Panc1 (cell line): ENCODE measurements at regions not wholly inside any gene's neighbourhood (a gene's known extent, or its start where the extent isn't known, plus 50 kb on each side); places are given as distances from the start of the nearest gene placed in this dataset.
"Not testable (repeated sequence)": the region's sequence is repeated elsewhere in the genome, so short reads cannot be mapped to it uniquely, and the experiment has no call there.

Experiments
- ATAC-seq: fragments of 200-7000 bp; cut with Tn5 transposase; 2 replicates; pipeline ENCODE4 v1.9.1; 2020; ENCODE audit warnings: mild to moderate bottlenecking, moderate library complexity
- BruUV-seq: library from RNA; stranded (reverse); fragments of 400-500 nt; replicated peaks from 2 replicates; lab custom pipeline; 2021; lab: Mats Ljungman, UMichigan
- CTCF ChIA-PET: fragments of 300-600 bp; sonication (Branson Sonifier 250); formaldehyde crosslinking; loops from one replicate; lab custom pipeline; 2022; ENCODE audit warnings: antibody characterized with exemption; lab: Charles Lee
- POLR2A ChIA-PET: fragments of 300-600 bp; sonication (Branson Sonifier 250); formaldehyde crosslinking; loops from one replicate; lab custom pipeline; 2022; ENCODE audit warnings: antibody characterized with exemption; lab: Charles Lee
- DNase-seq: peaks from one replicate; pipeline ENCODE4 v3.0.0-alpha.2; 2010; ENCODE audit warnings: low read depth, low spot score
- H3K27ac ChIP-seq: 2 replicates; pipeline ENCODE4 v1.5.1; 2011; ENCODE audit warnings: mild to moderate bottlenecking, low read length, inconsistent platforms
- H3K27me3 ChIP-seq: fragments of 200-500 bp; sonication (Bioruptor generic); 2 replicates; pipeline ENCODE4 v1.6.0; 2014; ENCODE audit warnings: low read length, inconsistent platforms; ENCODE audit not compliant: control insufficient read depth, insufficient read depth
- H3K36me3 ChIP-seq: fragments of 200-500 bp; sonication (Bioruptor generic); 2 replicates; pipeline ENCODE4 v1.5.1; 2014; ENCODE audit warnings: inconsistent platforms, mild to moderate bottlenecking, low read length, moderate library complexity; ENCODE audit not compliant: control insufficient read depth, insufficient read depth
- H3K4me1 ChIP-seq: 2 replicates; pipeline ENCODE4 v1.5.1; 2011; ENCODE audit warnings: inconsistent platforms, mild to moderate bottlenecking, low read length, moderate library complexity; ENCODE audit not compliant: control insufficient read depth, insufficient read depth
- H3K4me3 ChIP-seq, 2 experiments: 2 replicates each; pipeline ENCODE4 v1.5.1; 2011 to 2012; ENCODE audit warnings: low read depth in 2 of 2, low read length in 2 of 2, mild to moderate bottlenecking in 2 of 2, inconsistent platforms in 1 of 2, moderate library complexity in 1 of 2
- H3K9me3 ChIP-seq: fragments of 200-500 bp; sonication (Bioruptor generic); 2 replicates; pipeline ENCODE4 v1.5.1; 2014; ENCODE audit warnings: low read depth, mild to moderate bottlenecking, inconsistent platforms, low read length, moderate library complexity; ENCODE audit not compliant: control insufficient read depth, insufficient read depth
- CTCF ChIP-seq: fragments of 450-650 bp; IDR thresholded peaks from 2 replicates; pipeline ENCODE4 v1.5.1; 2017; ENCODE audit warnings: mild to moderate bottlenecking
- POLR2AphosphoS5 ChIP-seq: IDR thresholded peaks from 2 replicates; pipeline ENCODE4 v1.6.1; 2012; ENCODE audit warnings: mild to moderate bottlenecking, low read depth, low read length, moderate library complexity
- REST ChIP-seq, 2 experiments: IDR thresholded peaks; 2 replicates each; pipeline ENCODE4 v1.6.1; 2011 to 2012; ENCODE audit warnings: low read depth in 2 of 2, control low read depth in 1 of 2, low read length in 1 of 2, mild to moderate bottlenecking in 1 of 2, moderate library complexity in 1 of 2; ENCODE audit not compliant: insufficient read depth in 1 of 2
- SIN3A ChIP-seq: IDR thresholded peaks from 2 replicates; pipeline ENCODE4 v1.6.1; 2012; ENCODE audit warnings: low read depth, mild to moderate bottlenecking, low read length, moderate library complexity, borderline replicate concordance; ENCODE audit not compliant: insufficient read depth
- TCF7L2 ChIP-seq: IDR thresholded peaks from 2 replicates; pipeline ENCODE4 v1.6.1; 2011; ENCODE audit warnings: mild to moderate bottlenecking, low read depth, low read length, inconsistent platforms
- in situ Hi-C: cut with HindIII; loops from 2 replicates; pipeline ENCODE4 v1.10.0; 2016; ENCODE audit warnings: low sequenced_read_pairs, low pct_unique_long_range_greater_than_20kb
- intact Hi-C: fragments of 100-400 bp; cut with micrococcal nuclease; formaldehyde crosslinking; loops from one replicate; pipeline ENCODE4 v1.10.0; 2022; ENCODE audit not compliant: unreplicated experiment

DNA sequence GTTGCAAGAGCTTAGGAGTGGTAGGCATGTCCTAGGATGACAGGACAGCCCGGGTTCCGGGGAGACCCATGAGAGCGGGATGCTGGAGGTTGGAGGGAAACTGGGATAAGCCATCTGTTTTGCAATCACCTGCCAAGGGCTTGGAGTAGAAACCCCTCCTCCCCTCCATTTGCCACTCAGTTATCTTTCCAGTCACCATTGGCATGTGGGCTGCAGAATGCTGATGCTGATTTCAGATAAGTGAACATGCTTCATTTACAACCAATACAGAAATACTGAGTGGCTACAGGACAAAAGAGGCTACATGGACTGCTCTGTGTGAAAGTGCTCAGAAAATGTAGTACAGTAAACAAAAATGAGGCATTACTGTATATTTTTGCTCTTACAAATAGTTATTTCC, 93.4 kb upstream of the KIF2A start:
- in situ Hi-C loops (no loop called here), intact Hi-C loops (no loop called here)
- CTCF ChIA-PET, result no interaction called here

GRCh38 chr5:62214701-62215100, 91.3 kb upstream of the KIF2A start:
- H3K4me1 ChIP-seq, result no peaks in the 10 kb centered on the region
- in situ Hi-C loops (no loop called here), intact Hi-C loops (no loop called here)
- TF ChIP-seq TCF7L2 (no peak), POLR2AphosphoS5 (no peak), SIN3A (no peak), REST (IDR thresholded peaks at IDR 0.05; ENCODE audit: insufficient read depth in 1 of 2, low read depth in 2 of 2, low read length in 1 of 2) (no peak), CTCF (no peak)
- no peaks in the 10 kb centered on the region for H3K9me3 ChIP-seq
- H3K27me3 ChIP-seq, result peaks cover 24% of the 10 kb centered on the region
- H3K27ac ChIP-seq, result no peak overlapping the region
- no peak for ATAC-seq
- DNase-seq, result no peak
- no TSS peak for BruUV-seq
- POLR2A ChIA-PET, result no interaction called here
- CTCF ChIA-PET, result no interaction called here
- no peak overlapping the region for H3K4me3 ChIP-seq
- no peaks in the 10 kb centered on the region for H3K36me3 ChIP-seq

More for the DNA sequence above, 93.4 kb upstream of the KIF2A start:
- no peak for ATAC-seq
- no TSS peak for BruUV-seq
- no peak overlapping the region for H3K4me3 ChIP-seq
- H3K9me3 ChIP-seq, result no peaks in the 10 kb centered on the region
- peaks cover 24% of the 10 kb centered on the region for H3K27me3 ChIP-seq
- no peak for DNase-seq
- H3K4me1 ChIP-seq, result no peaks in the 10 kb centered on the region
- H3K36me3 ChIP-seq, result no peaks in the 10 kb centered on the region
- TF ChIP-seq SIN3A (no peak), TCF7L2 (no peak), POLR2AphosphoS5 (no peak), REST (IDR thresholded peaks at IDR 0.05; ENCODE audit: insufficient read depth in 1 of 2, low read depth in 2 of 2, low read length in 1 of 2) (no peak), CTCF (no peak)
- POLR2A ChIA-PET, result no interaction called here
- no peak overlapping the region for H3K27ac ChIP-seq

DNA sequence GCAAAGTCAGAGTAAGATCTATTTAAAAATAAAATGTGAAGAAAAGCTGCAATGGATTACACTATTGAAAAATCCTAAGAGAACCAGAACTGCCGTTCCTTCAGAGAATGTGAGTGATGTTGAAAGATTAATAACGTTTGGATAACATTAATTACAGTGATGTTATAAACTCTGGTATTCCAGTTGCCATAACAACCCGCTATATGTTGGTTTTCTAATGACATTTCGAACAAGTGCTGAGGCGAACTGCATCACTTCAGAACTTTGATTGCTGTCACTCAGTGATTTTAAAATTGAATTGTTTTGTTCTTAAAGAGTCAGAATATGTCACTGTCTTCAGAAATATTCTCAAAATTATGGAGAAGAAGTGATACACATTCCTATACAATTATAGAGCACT, 89.4 kb upstream of the KIF2A start:
- H3K9me3 ChIP-seq, DNase-seq, in situ Hi-C loops, H3K4me1 ChIP-seq, BruUV-seq, H3K27ac ChIP-seq, ATAC-seq, H3K36me3 ChIP-seq, H3K4me3 ChIP-seq, CTCF ChIA-PET, POLR2A ChIA-PET, intact Hi-C loops: not testable (repeated sequence)
- H3K27me3 ChIP-seq, result peaks cover 24% of the 10 kb centered on the region

DNA sequence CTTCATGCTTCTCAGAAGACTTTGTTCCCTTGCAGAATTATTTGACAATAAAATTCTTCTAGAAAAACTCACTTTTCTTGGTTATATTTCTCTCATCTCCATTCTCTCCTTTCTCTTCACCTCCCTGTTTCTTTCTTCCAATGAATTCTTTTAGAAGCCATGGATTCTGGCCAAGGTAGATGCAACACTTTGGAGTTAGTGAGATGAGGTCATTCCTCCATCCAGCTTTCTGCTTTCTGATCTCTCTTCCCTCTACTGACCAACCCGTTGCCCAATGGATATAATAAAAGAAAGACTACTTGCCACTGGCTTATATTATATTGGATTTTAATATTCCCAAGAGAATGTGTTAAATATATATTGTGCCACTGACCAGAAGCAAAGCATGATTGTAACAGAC, 88.9 kb upstream of the KIF2A start:
- CTCF ChIA-PET, intact Hi-C loops, H3K9me3 ChIP-seq, BruUV-seq, DNase-seq, H3K4me1 ChIP-seq, POLR2A ChIA-PET, H3K4me3 ChIP-seq, ATAC-seq, H3K27ac ChIP-seq, H3K36me3 ChIP-seq, in situ Hi-C loops: not testable (repeated sequence)
- peaks cover 22% of the 10 kb centered on the region for H3K27me3 ChIP-seq
